HUDEP-2 (cell line): ENCODE measurements at regions not wholly inside any gene's neighbourhood (a gene's known extent, or its start where the extent isn't known, plus 50 kb on each side); places are given as distances from the start of the nearest gene placed in this dataset.

Experiments used
- DNase-seq, 76 experiments: peaks; one replicate each; lab custom pipeline; 2025; ENCODE audit not compliant: unreplicated experiment in 76 of 76; lab: John Stamatoyannopoulos, UW

GRCh38 chr1:36743286-36744005 lies 260.7 kb upstream of the CSF3R start:
- DNase-seq, result no peak

GRCh38 chr1:36741066-36741465 lies 258.4 kb upstream of the CSF3R start:
- no peak for DNase-seq

- no peak for DNase-seq
Measured at GRCh38 chr1:36740446-36740845, 257.7 kb upstream of the CSF3R start.

DNA sequence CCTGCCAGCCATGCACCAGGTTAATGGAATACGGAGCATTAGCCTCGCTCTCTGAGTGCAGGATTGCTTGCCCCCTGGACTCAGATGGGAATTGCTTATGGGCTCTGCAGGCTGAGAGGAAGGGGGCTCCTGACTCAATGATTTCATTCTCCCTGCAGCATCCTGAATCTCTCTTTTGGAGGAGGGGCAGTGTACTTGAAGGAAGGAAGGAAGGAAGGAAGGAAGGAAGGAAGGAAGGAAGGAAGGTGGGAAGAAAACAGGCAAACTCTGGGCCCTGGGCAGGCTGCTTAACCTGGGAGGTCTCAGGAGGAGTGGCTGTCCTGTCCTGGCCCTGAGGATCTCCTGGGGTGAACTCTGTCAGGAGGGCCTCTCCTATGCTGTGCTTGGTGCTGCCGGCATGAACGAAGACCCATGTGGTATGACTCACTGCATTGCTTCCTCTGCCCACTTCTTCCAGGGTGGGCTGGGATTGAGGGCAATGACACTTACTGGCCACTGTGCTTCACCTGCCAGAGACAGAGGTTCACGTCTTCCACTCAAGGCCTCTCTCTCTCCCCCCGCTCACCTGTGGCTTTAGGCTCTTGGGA lies 257.1 kb upstream of the CSF3R start:
- no peak for DNase-seq

DNA sequence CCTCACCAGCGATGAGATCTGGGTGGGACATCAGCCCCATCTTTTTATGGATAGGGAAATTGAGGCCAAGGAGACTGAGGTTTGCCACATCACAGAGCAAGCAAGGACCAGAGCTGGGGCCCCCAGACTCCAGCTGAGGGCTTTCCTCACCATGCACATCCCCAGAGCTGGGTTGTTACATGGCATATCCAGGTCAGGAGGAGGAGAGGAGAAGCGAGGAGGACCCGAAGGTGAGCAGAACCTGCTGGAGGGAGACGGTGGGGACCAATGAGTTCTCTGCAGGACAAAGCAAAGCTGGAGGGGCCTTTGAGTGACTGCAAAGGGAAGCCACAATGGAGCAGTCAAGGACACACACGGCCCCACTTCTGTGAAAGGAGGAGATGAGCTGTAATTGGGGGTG lies 255.5 kb upstream of the CSF3R start:
- no peak for DNase-seq

GRCh38 chr1:36737767-36738166 lies 255.1 kb upstream of the CSF3R start:
- DNase-seq, result no peak

DNA sequence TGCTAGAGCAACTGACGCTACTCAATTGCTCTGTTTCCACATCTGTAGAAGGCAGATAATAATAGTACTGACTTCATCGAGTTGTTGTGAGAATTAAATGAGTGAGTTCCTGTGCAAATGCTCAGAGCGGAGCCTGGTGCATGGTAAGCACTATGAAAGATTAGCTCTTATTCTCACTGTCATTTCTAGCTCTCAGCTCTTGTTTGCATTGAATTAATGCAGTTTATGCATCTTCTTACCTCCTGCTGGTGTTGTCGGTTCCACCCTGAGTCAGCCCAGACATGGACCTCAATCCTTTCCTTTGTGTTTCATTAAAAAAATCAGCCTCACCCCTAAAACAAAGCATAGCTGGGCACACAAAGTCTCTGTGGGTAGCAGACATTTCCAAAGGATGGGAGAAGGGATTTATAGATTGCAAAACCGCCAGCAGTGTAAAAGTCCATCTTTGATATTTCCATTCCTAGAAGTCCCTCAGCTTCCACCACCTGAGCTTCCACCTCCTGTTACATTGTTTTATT lies 254.4 kb upstream of the CSF3R start:
- DNase-seq, result no peak

- no peak for DNase-seq
Measured at GRCh38 chr1:36735939-36736730, 253.4 kb upstream of the CSF3R start.

DNA sequence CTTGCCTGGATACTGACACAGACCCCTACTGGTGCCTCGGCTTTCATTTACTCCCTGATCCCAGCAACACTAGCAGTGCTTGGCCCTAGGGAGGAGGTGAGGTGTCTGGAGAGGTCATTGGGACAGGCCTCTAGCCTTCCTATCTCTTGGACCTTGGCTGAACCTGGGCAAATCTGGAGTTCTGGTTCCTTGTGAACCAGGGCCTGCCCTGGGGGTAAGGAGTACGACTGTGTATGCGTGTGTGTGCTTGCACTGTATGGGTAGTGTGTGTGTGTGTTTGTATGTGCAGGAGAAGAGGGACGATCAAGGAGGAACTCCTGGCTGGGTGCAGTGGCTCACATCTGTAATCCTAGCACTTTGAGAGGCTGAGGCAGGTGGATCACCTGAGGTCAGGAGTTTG lies 252.7 kb upstream of the CSF3R start:
- no peak for DNase-seq

DNA sequence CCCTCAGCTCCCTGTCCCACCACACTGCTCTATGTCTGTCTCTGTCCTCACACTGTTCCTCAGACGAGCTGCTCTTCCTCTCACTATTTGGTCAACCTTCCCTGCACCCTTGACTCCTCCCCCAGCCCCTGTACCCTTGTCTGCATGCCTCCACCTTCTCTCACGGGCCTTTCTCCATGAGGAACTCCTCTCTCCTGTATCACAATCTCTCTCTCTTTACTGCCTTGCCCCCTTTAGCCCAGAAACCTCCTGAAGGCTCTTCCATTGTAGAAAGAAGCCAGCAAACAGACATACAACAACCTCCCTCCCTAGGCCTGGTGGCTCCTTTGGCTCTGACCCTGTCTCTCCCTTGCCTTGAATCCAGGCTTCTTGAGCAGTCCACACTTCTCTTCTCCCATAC lies 251.6 kb upstream of the CSF3R start:
- DNase-seq, result no peak

GRCh38 chr1:36733748-36734147 lies 251.0 kb upstream of the CSF3R start:
- DNase-seq, result no peak

- DNase-seq, result no peak
Measured at GRCh38 chr1:36732015-36732356, 249.3 kb upstream of the CSF3R start.

DNA sequence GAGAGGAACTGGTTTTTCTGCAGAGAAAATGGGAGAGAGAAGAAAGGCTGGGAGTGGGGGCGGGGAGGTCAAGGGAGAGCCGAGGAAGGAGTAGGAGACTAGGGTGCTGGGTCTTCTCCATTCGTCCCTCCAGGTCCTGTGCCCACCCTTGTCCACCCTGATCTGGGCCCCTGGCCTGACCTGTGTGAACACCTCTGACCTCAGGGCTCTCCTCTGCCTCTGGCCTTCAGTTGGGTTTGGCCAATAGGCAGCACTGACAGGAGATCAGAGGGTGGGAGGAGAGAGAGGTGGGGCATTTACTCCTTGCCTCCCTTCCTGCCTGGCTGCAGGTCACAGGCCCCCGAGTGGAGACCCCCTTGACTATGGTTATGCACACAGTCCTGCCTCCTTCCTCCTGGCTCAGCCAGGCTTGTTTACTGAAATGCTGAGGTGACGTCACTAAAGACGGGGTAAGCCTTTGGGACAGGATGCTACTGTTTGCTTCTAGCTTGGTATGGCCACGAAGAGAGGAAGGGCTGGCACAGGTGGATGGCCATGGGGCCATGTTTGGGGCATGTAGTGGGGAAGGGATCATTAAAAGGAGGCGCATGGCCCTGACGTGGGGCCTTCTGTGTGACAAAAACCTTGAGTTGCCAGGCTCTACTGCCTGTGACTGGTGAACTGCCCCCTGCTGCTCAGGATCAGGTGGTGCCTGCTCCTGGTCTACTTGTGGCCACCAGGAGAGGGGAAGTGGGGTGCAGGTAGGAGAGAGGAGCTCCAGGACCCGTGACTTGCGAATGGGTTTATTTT lies 248.7 kb upstream of the CSF3R start:
- DNase-seq, result peak in 3 of 76 experiments; percentile 0 to 15 (median 5)

DNA sequence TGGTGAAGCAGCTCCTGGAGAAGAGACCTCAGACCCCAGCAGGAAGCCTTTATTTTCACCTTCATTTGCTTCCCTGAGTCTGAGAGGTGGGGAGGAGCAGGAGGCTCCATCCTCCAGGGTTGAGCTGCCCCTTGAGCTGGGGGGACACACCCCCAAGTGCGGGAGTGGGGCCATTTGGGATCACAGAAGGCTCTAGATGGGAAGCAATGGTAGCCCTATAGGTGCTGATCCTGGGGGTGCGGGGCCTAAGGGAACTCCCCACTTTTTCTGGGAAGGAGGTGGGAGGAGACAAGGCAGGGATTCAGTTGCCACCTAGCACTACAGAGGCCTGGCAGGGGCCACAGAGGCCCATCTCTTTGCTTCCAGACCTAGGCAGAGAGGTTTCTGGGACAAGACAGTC lies 247.9 kb upstream of the CSF3R start:
- no peak for DNase-seq

DNA sequence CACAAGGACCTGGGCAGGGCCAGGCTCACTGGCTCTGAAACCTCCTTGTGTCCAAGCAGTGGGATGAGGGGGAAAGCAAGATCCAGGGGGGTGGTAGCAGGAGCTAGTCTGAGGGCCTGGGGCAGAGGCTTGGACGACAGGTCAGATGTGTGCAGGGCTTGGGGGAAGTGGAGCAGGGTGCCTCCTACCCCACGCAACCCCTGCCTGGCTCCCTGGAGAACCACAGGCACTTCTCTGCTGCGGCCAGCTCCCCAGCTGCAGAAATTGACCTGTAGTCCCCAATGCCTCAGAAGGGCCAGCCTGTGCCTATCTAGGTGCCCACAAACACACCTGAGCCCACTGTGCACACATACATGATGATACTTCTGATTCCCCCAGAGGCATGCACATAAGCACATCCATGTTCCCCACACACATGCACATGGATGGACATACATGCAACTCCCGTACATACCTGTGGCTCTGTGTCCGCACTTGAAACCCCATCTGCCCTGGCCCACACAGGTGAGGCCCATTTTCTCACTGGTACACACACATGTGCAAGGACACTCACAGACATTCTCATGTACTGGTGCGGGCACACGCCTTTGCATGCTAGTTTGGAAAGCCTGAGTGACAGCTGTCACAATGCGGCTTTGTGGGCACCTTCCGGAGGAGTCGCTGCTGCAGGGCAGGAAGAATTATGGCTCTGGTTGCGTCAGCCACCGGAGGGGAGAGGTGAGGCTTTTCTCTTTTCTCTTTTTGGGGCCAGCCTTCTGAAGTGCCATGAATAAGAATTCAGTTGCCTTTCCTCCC lies 247.2 kb upstream of the CSF3R start:
- no peak for DNase-seq

GRCh38 chr1:36729289-36729688 lies 246.6 kb upstream of the CSF3R start:
- DNase-seq, result no peak

- DNase-seq, result no peak
Measured at GRCh38 chr1:36728846-36729245, 246.1 kb upstream of the CSF3R start.

DNA sequence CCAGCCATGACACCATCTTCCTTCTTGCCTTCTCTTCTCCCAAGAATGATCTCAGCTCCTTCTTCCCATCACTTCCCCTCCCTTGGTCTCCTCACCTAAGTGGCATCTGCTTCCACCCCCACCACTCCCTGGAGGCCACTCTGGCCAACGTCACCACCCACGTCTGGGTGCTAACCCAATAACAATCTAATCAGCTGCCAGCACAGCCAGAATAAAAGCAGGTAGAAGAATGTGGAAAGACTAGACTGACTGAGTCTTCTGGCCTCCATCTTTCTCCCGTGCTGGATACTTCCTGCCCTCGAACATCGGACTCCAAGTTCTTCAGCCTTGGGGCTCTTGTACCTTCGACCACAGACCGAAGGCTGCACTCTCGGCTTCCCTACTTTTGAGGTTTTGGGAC lies 245.3 kb upstream of the CSF3R start:
- no peak for DNase-seq

DNA sequence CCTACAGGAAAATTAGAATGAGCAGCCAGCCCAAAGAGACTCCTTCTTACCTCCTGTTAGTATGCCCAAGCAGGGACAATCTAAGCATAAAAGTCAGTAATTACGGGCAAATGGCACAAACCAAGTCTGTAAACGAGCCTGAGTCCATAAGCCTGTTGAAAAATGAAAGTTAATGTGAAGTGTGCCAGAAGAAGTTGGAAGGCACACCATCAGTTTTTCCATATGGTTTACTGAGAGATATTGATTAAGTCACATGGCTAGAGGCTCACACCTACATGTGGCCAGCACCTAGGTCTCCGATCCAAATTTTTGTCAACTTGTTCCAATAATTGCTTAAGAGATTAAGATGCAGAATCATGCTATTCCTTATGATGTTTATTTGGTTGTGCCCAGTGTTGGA lies 242.4 kb upstream of the CSF3R start:
- no peak for DNase-seq

GRCh38 chr1:36723813-36724212 lies 241.1 kb upstream of the CSF3R start:
- no peak for DNase-seq
